ENCODE measurements at regions not wholly inside any gene's neighbourhood (a gene's known extent, or its start where the extent isn't known, plus 50 kb on each side); places are given as distances from the start of the nearest gene placed in this dataset.
"Not testable (repeated sequence)": the region's sequence is repeated elsewhere in the genome, so short reads cannot be mapped to it uniquely, and the experiment has no call there.

GRCh38 chr12:14032191-14032590, 50.8 kb upstream of the GRIN2B start:
- H3K4me3 ChIP-seq (ENCODE audit: low read depth, low read length); DNase-seq (ENCODE audit: low read depth): not testable (repeated sequence)

- DNase-seq (ENCODE audit: low read depth), result no peak
- no peak overlapping the region for H3K4me3 ChIP-seq (ENCODE audit: low read depth, low read length)
- no peak for TF ChIP-seq CTCF (IDR thresholded peaks at IDR 0.05; ENCODE audit: insufficient read depth, low read depth, low read length)
Observed at GRCh38 chr12:14043776-14044175, 62.4 kb upstream of the GRIN2B start.

- no peak overlapping the region for H3K4me3 ChIP-seq (ENCODE audit: low read depth, low read length)
- no peak for DNase-seq (ENCODE audit: low read depth)
- no peak for TF ChIP-seq CTCF (IDR thresholded peaks at IDR 0.05; ENCODE audit: insufficient read depth, low read depth, low read length)
Observed at GRCh38 chr12:14048941-14049545, 67.6 kb upstream of the GRIN2B start.

GRCh38 chr12:14057895-14058294, 76.5 kb upstream of the GRIN2B start:
- TF ChIP-seq CTCF (IDR thresholded peaks at IDR 0.05; ENCODE audit: insufficient read depth, low read depth, low read length), result no peak

GRCh38 chr12:14058717-14059116, 77.3 kb upstream of the GRIN2B start:
- DNase-seq (ENCODE audit: low read depth), result no peak
- no peak overlapping the region for H3K4me3 ChIP-seq (ENCODE audit: low read depth, low read length)
- no peak for TF ChIP-seq CTCF (IDR thresholded peaks at IDR 0.05; ENCODE audit: insufficient read depth, low read depth, low read length)

More at GRCh38 chr12:14057895-14058294, 76.5 kb upstream of the GRIN2B start:
- no peak for DNase-seq (ENCODE audit: low read depth)
- no peak overlapping the region for H3K4me3 ChIP-seq (ENCODE audit: low read depth, low read length)

- TF ChIP-seq CTCF (IDR thresholded peaks at IDR 0.05; ENCODE audit: insufficient read depth, low read depth, low read length), result no peak
- H3K4me3 ChIP-seq (ENCODE audit: low read depth, low read length), result no peak overlapping the region
- no peak for DNase-seq (ENCODE audit: low read depth)
Observed at GRCh38 chr12:14059548-14059947, 78.1 kb upstream of the GRIN2B start.

GRCh38 chr12:14065616-14066015, 84.2 kb upstream of the GRIN2B start:
- TF ChIP-seq CTCF (IDR thresholded peaks at IDR 0.05; ENCODE audit: insufficient read depth, low read depth, low read length), result no peak
- no peak for DNase-seq (ENCODE audit: low read depth)
- no peak overlapping the region for H3K4me3 ChIP-seq (ENCODE audit: low read depth, low read length)
